NB4 (cell line): ENCODE measurements at regions not wholly inside any gene's neighbourhood (a gene's known extent, or its start where the extent isn't known, plus 50 kb on each side); places are given as distances from the start of the nearest gene placed in this dataset.

Experiments used
- CTCF ChIP-seq: IDR thresholded peaks from one replicate; pipeline ENCODE4 v1.5.1; 2012; ENCODE audit warnings: low read depth, low read length
- MYC ChIP-seq: IDR thresholded peaks from 2 replicates; pipeline ENCODE4 v1.6.1; 2011; ENCODE audit warnings: low read depth, low read length

- TF ChIP-seq CTCF (no peak), MYC (no peak)
Observed at GRCh38 chr1:102096162-102096561, 99.4 kb upstream of the OLFM3 start.
